Testis (tissue), 2 donors: ENCODE measurements at regions not wholly inside any gene's neighbourhood (a gene's known extent, or its start where the extent isn't known, plus 50 kb on each side); places are given as distances from the start of the nearest gene placed in this dataset.

ENCODE experiments used
- DNase-seq: peaks from one replicate; pipeline ENCODE4 v3.0.0-alpha.2; 2019
- H3K27ac ChIP-seq, 2 donors: fragments of 200-600 bp; sonication (generic); one replicate each; pipeline ENCODE4 v1.5.1; 2019
- H3K27me3 ChIP-seq: fragments of 200-600 bp; sonication (generic); one replicate; pipeline ENCODE4 v1.5.1; 2019
- H3K36me3 ChIP-seq: fragments of 200-600 bp; sonication (generic); one replicate; pipeline ENCODE4 v1.5.1; 2017; ENCODE audit warnings: low read depth; ENCODE audit errors: missing control alignments
- H3K4me1 ChIP-seq: fragments of 200-600 bp; sonication (generic); one replicate; pipeline ENCODE4 v1.5.1; 2019
- H3K4me3 ChIP-seq, 2 donors: fragments of 200-600 bp; sonication (generic); one replicate each; pipeline ENCODE4 v1.5.1; 2017 to 2019
- H3K9me3 ChIP-seq: fragments of 200-600 bp; sonication (generic); one replicate; pipeline ENCODE4 v1.5.1; 2017
- CTCF ChIP-seq, 3 experiments: fragments of 450-650 bp in 2 of 3; fragments of 200-600 bp in 1 of 3; sonication (generic) in 1 of 3; IDR thresholded peaks; one replicate each; pipeline ENCODE4 v1.5.1; 2016 to 2019; ENCODE audit warnings: antibody characterized with exemption in 3 of 3, mild to moderate bottlenecking in 2 of 3, moderate library complexity in 1 of 3
- POLR2A ChIP-seq: fragments of 450-650 bp; IDR thresholded peaks from one replicate; pipeline ENCODE4 v1.6.1; 2017; ENCODE audit warnings: antibody characterized with exemption, mild to moderate bottlenecking, moderate library complexity
- WGBS, 2 donors: methylation state at CpG; one replicate each; pipeline ENCODE4 v1.1.5; 2018; 5-methylcytosine and 5-hydroxymethylcytosine counted together
- intact Hi-C: fragments of 100-400 bp; cut with DNase I; formaldehyde crosslinking; loops from one replicate; pipeline ENCODE4 v1.15.1; 2023; ENCODE audit warnings: low total_unique reads

GRCh38 chr1:13952985-13953384, 253.0 kb downstream of the PRDM2 start:
- no peak for TF ChIP-seq CTCF (IDR thresholded peaks at IDR 0.05)
- TF ChIP-seq POLR2A, result no peak
- WGBS, 2 donors, result 72 to 81% methylated on average over 5 of the region's 5 CpGs
- no peaks in the 10 kb centered on the region for H3K27me3 ChIP-seq
- no peaks in the 10 kb centered on the region for H3K9me3 ChIP-seq
- no peak overlapping the region for H3K4me3 ChIP-seq
- peaks cover 6% of the 10 kb centered on the region for H3K4me1 ChIP-seq
- no peak overlapping the region for H3K27ac ChIP-seq
- intact Hi-C loops, result no loop called here
- no peak for DNase-seq
- no peaks in the 10 kb centered on the region for H3K36me3 ChIP-seq

- no peaks in the 10 kb centered on the region for H3K36me3 ChIP-seq
- H3K27me3 ChIP-seq, result no peaks in the 10 kb centered on the region
- H3K4me1 ChIP-seq, result no peaks in the 10 kb centered on the region
- H3K4me3 ChIP-seq, result no peak overlapping the region
- H3K9me3 ChIP-seq, result no peaks in the 10 kb centered on the region
- WGBS, 2 donors, result 70 to 71% methylated on average over 4 of the region's 4 CpGs
- intact Hi-C loops, result no loop called here
- no peak for DNase-seq
- no peak overlapping the region for H3K27ac ChIP-seq
- TF ChIP-seq CTCF (IDR thresholded peaks at IDR 0.05) (no peak), POLR2A (no peak)
These were observed 256.4 kb downstream of the PRDM2 start for GRCh38 chr1:13956393-13956792.

GRCh38 chr1:13960375-13960987, 260.5 kb downstream of the PRDM2 start:
- TF ChIP-seq POLR2A, result no peak
- peak; percentile 91 to 98 (median 95) for TF ChIP-seq CTCF (IDR thresholded peaks at IDR 0.05)
- H3K9me3 ChIP-seq, result no peaks in the 10 kb centered on the region
- H3K27me3 ChIP-seq, result no peaks in the 10 kb centered on the region
- no peak overlapping the region for H3K27ac ChIP-seq
- peak; percentile 89 for DNase-seq
- H3K36me3 ChIP-seq, result no peaks in the 10 kb centered on the region
- no peak overlapping the region for H3K4me3 ChIP-seq
- intact Hi-C loops, result loop anchor here (5.0 kb wide), 1 partner anchor 298 kb away; no protein-coding TSS in a partner anchor
- 9 to 22% methylated on average over 4 to 12 of the region's 12 CpGs for WGBS, 2 donors
- no peaks in the 10 kb centered on the region for H3K4me1 ChIP-seq

GRCh38 chr1:13964768-13965167, 264.8 kb downstream of the PRDM2 start:
- no peak for DNase-seq
- 83 to 89% methylated on average over 4 of the region's 4 CpGs for WGBS, 2 donors
- H3K36me3 ChIP-seq, result no peaks in the 10 kb centered on the region

More at GRCh38 chr1:13964768-13965167, 264.8 kb downstream of the PRDM2 start:
- Histone ChIP-seq H3K9me3 (no peaks in the 10 kb centered on the region), H3K4me3 (no peak overlapping the region), H3K4me1 (no peaks in the 10 kb centered on the region), H3K27me3 (no peaks in the 10 kb centered on the region), H3K27ac (no peak overlapping the region)
- intact Hi-C loops, result loop anchor here (5.0 kb wide), 1 partner anchor 302 kb away; no protein-coding TSS in a partner anchor
- TF ChIP-seq CTCF (IDR thresholded peaks at IDR 0.05) (no peak), POLR2A (no peak)
